GM21717 (cell line): ENCODE measurements at regions not wholly inside any gene's neighbourhood (a gene's known extent, or its start where the extent isn't known, plus 50 kb on each side); places are given as distances from the start of the nearest gene placed in this dataset.

ENCODE experiments used
- ATAC-seq: cut with Tn5 transposase; IDR thresholded peaks from one replicate; pipeline ENCODE4 v1.9.1; 2021; ENCODE audit warnings: mild to moderate bottlenecking, moderate library complexity; ENCODE audit not compliant: unreplicated experiment

GRCh38 chr5:51027271-51027670 lies 356.0 kb upstream of the ISL1 start:
- no peak for ATAC-seq

- ATAC-seq: no peak
These were observed 354.9 kb upstream of the ISL1 start for GRCh38 chr5:51028394-51028793.

- ATAC-seq: no peak
These were observed 350.0 kb upstream of the ISL1 start for GRCh38 chr5:51033215-51033614.

- no peak for ATAC-seq
These were observed 348.9 kb upstream of the ISL1 start for GRCh38 chr5:51034222-51034901.

GRCh38 chr5:51039424-51040329 lies 343.6 kb upstream of the ISL1 start:
- ATAC-seq: no peak

GRCh38 chr5:51043745-51044144 lies 339.5 kb upstream of the ISL1 start:
- no peak for ATAC-seq

GRCh38 chr5:51047369-51047768 lies 335.9 kb upstream of the ISL1 start:
- ATAC-seq: no peak

GRCh38 chr5:51053361-51053760 lies 329.9 kb upstream of the ISL1 start:
- ATAC-seq: no peak

GRCh38 chr5:51060953-51061352 lies 322.3 kb upstream of the ISL1 start:
- no peak for ATAC-seq

- ATAC-seq: no peak
These were observed 310.3 kb upstream of the ISL1 start for GRCh38 chr5:51072937-51073336.

- ATAC-seq: no peak
These were observed 300.5 kb upstream of the ISL1 start for GRCh38 chr5:51082741-51083140.

GRCh38 chr5:51091816-51092215 lies 291.4 kb upstream of the ISL1 start:
- ATAC-seq: no peak

GRCh38 chr5:51095486-51095885 lies 287.8 kb upstream of the ISL1 start:
- ATAC-seq: no peak

GRCh38 chr5:51096859-51097258 lies 286.4 kb upstream of the ISL1 start:
- ATAC-seq: no peak

- ATAC-seq: no peak
These were observed 283.9 kb upstream of the ISL1 start for GRCh38 chr5:51099173-51099853.

GRCh38 chr5:51104556-51104955 lies 278.7 kb upstream of the ISL1 start:
- ATAC-seq: no peak

- ATAC-seq: no peak
These were observed 273.4 kb upstream of the ISL1 start for GRCh38 chr5:51109786-51110410.

GRCh38 chr5:51131266-51131665 lies 252.0 kb upstream of the ISL1 start:
- ATAC-seq: no peak

- ATAC-seq: no peak
These were observed 245.1 kb upstream of the ISL1 start for GRCh38 chr5:51138164-51138563.

- no peak for ATAC-seq
These were observed 234.8 kb upstream of the ISL1 start for GRCh38 chr5:51148437-51148836.

- no peak for ATAC-seq
These were observed 227.0 kb upstream of the ISL1 start for GRCh38 chr5:51156222-51156621.
